Testis (tissue), 2 donors: ENCODE measurements at regions not wholly inside any gene's neighbourhood (a gene's known extent, or its start where the extent isn't known, plus 50 kb on each side); places are given as distances from the start of the nearest gene placed in this dataset.

Source experiments
- CTCF ChIP-seq, 3 experiments: fragments of 450-650 bp in 2 of 3; fragments of 200-600 bp in 1 of 3; sonication (generic) in 1 of 3; IDR thresholded peaks; one replicate each; pipeline ENCODE4 v1.5.1; 2016 to 2019; ENCODE audit warnings: antibody characterized with exemption in 3 of 3, mild to moderate bottlenecking in 2 of 3, moderate library complexity in 1 of 3
- POLR2A ChIP-seq: fragments of 450-650 bp; IDR thresholded peaks from one replicate; pipeline ENCODE4 v1.6.1; 2017; ENCODE audit warnings: antibody characterized with exemption, mild to moderate bottlenecking, moderate library complexity

- no peak for TF ChIP-seq CTCF (IDR thresholded peaks at IDR 0.05)
- no peak for TF ChIP-seq POLR2A
Observed at GRCh38 chr2:18719978-18720775, 130.8 kb upstream of the NT5C1B start.
